NT2/D1 (cell line): ENCODE measurements at regions not wholly inside any gene's neighbourhood (a gene's known extent, or its start where the extent isn't known, plus 50 kb on each side); places are given as distances from the start of the nearest gene placed in this dataset.

Source experiments
- SUZ12 ChIP-seq: IDR thresholded peaks from 2 replicates; pipeline ENCODE4 v1.6.1; 2011; ENCODE audit not compliant: insufficient read length, insufficient read depth; ENCODE audit errors: extremely low read depth
- YY1 ChIP-seq: IDR thresholded peaks from 2 replicates; pipeline ENCODE4 v1.6.1; 2011; ENCODE audit not compliant: insufficient read length, insufficient read depth

DNA sequence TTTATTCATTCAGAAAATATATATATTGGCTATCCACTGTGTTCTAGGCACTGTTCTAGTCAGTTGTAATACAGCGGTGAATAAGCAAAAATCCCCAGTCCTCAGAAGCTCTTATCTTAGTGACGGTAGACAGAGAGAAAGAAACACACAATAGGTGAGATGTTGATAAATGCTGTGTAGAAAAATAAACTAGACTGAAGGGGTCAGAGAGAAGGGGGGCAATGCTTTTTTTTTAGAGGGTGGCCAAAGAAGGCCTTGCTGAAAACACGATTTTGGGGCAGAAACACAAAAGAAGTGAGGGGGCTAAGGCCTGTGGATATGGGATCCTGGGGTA is 68.0 kb upstream of the MBOAT1 start:
- TF ChIP-seq SUZ12 (no peak), YY1 (no peak)
